GM10248 (cell line): ENCODE measurements at regions not wholly inside any gene's neighbourhood (a gene's known extent, or its start where the extent isn't known, plus 50 kb on each side); places are given as distances from the start of the nearest gene placed in this dataset.

Source experiments
- CTCF ChIA-PET: fragments of 300-600 bp; sonication (Branson Sonifier 250); formaldehyde crosslinking; extraction: SDS; loops from one replicate; lab custom pipeline; 2021; ENCODE audit warnings: antibody characterized with exemption; lab: Yijun Ruan, JAX
- POLR2A ChIA-PET: fragments of 350-650 bp; sonication (Branson Sonifier 250); formaldehyde crosslinking; extraction: SDS; loops from one replicate; lab custom pipeline; 2020; ENCODE audit warnings: antibody characterized with exemption; lab: Yijun Ruan, JAX
- DNase-seq: peaks from one replicate; pipeline ENCODE4 v3.0.0; 2012; ENCODE audit errors: extremely low spot score
- TF ChIP-seq, protein P1 (sequence below): IDR thresholded peaks from 2 replicates; pipeline ENCODE4 v1.5.1; 2012; ENCODE audit warnings: mild to moderate bottlenecking, low read depth; ENCODE audit errors: extremely low read depth, missing control alignments, control extremely low read depth

DNA sequence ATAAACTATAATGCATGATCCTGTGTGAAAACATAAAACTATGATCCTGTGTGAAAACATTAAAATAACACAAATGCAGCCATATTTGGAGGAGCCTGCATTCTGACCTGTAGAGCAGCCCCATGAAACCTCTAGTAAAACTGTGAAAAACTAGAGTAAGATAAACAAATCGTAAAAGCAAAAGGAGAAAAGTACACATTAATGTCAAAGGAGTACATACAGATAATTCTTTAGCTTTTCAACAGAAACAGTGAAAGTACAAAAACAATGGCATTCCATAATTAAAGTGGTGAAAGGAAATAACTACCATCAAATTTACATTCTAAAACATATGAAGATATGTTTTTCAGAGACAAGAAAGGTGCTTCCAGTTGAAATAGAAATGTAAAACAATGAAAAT lies 1267.2 kb downstream of the SLITRK1 start:
- POLR2A ChIA-PET = no interaction called here
- CTCF ChIA-PET = no interaction called here
- no peak for DNase-seq
- TF ChIP-seq, protein P1, sequence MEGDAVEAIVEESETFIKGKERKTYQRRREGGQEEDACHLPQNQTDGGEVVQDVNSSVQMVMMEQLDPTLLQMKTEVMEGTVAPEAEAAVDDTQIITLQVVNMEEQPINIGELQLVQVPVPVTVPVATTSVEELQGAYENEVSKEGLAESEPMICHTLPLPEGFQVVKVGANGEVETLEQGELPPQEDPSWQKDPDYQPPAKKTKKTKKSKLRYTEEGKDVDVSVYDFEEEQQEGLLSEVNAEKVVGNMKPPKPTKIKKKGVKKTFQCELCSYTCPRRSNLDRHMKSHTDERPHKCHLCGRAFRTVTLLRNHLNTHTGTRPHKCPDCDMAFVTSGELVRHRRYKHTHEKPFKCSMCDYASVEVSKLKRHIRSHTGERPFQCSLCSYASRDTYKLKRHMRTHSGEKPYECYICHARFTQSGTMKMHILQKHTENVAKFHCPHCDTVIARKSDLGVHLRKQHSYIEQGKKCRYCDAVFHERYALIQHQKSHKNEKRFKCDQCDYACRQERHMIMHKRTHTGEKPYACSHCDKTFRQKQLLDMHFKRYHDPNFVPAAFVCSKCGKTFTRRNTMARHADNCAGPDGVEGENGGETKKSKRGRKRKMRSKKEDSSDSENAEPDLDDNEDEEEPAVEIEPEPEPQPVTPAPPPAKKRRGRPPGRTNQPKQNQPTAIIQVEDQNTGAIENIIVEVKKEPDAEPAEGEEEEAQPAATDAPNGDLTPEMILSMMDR = no peak

DNA sequence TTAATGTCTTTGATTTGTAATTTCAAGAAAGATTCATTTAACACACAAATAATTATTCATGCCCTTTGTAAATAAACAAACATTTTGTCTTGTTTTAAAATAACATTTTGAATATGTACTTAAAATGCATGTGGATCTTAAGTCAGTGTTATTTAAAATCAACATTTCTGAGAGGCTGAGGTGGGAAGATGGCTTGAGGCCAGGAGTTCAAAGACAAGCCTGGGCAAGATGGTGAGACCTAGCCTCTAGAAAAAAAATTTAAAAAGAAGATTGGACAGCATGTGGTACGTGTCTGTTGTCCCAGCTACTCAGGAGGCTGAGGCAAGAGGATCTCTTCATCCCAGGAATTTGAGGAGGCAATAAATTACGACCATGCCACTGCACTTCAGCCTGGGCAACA lies 1268.2 kb downstream of the SLITRK1 start:
- TF ChIP-seq, protein P1 = no peak
- no peak for DNase-seq
- POLR2A ChIA-PET = no interaction called here
- CTCF ChIA-PET = no interaction called here

DNA sequence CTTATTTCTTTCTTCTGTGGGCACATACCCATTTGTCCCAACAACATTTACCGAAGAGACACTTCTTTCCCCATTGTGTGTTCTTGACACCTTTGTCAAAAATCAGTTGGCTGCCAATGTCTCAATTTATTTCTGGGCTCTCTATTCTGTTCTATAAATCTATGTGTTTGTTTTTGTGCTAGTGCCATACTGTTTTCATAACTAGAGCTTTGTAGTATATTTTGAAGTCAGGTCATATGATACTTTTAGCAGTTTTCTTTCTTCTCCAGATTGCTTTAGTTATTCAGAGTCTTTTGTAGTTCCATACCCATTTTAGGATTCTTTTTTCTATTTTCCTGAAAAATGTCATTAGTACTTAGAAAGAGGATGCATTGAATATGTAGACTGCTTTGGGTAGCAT lies 1276.3 kb downstream of the SLITRK1 start:
- ChIA-PET CTCF (no interaction called here), POLR2A (no interaction called here)
- no peak for DNase-seq
- TF ChIP-seq, protein P1 = no peak

DNA sequence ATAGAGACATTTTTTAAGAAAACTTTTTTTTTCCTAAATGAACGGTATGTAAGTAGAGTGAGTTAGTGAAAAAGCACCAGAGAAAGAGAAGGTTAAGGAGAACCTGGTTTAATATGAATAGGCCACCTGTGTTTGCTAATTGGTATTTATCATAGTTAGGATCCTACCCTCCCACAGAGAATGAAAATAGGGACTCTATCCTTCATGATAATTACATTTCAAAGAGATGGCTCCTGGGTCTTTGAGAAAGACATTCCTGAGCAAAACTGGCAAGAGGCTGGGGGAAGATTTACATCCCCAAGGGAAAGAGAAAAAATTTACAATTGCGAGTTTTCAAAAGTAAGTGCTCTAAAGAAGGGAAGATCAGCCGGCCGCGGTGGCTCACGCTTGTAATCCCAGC lies 1284.5 kb downstream of the SLITRK1 start:
- ChIA-PET POLR2A (no interaction called here), CTCF (no interaction called here)
- TF ChIP-seq, protein P1 = no peak
- DNase-seq = no peak

DNA sequence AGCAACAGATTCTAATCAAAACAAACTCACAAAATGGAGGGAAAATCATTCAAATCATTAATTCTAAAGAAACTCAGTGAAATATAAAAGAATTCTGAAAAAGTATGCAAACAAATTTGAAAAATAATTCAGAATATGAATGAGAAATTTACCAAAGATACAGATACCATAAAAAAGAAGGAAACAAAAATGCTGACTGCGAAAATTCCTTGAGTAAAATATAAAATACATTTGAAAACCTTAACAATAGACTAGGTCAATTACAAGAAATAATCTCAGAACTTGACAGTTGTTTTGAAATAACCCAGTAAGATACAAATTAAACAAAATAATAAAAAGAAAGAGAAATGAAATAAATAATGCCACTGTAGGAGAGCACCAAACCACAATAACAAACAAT lies 1289.0 kb downstream of the SLITRK1 start:
- ChIA-PET CTCF (no interaction called here), POLR2A (no interaction called here)
- DNase-seq = no peak
- TF ChIP-seq, protein P1 = no peak

DNA sequence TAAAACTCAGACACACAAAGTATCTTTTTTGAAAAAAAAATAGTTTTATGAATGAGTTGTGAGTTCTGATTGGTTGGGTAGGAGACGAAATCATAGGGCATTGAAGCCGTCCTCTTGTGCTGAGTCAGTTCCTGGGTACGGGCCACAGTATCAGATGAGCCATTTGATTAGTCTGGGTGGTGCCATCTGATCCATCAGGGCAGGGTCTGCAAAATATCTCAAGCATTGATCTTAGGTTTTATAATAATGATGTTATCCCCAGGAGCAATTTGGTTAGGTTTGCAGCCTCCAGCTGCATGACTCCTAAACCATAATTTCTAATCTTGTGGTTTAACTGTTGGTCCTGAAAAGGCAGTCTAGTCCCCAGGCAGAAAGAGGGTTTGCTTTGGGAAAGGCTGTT lies 1310.6 kb downstream of the SLITRK1 start:
- TF ChIP-seq, protein P1 = no peak
- POLR2A ChIA-PET = no interaction called here
- CTCF ChIA-PET = no interaction called here
- no peak for DNase-seq

DNA sequence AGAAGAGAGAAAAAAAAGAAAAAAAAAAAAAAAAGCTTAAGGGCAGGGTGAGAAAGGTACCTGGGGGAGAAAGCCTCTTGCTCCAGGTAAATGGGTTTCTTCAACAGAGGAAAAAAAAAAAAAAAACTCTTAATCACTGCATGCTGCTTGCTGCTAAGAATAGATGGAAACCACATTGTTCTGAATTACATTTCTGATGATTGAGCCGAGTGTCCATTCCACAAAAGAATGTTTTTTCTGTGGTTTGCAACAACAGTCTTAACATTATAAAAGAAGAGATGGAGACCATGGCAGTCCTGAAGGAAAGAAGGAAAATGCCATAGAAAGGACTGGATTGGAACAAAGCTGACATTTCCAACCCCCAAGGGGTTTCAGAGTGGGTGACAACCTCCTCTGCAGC lies 1312.7 kb downstream of the SLITRK1 start:
- POLR2A ChIA-PET = interaction anchor here (0.6 kb wide), 1 partner anchor 90 kb away, joined by 4 read pairs; no protein-coding TSS in a partner anchor

More for the DNA sequence above, 1312.7 kb downstream of the SLITRK1 start:
- CTCF ChIA-PET = no interaction called here
- TF ChIP-seq, protein P1 = no peak
- DNase-seq = no peak
